ENCODE measurements at regions not wholly inside any gene's neighbourhood (a gene's known extent, or its start where the extent isn't known, plus 50 kb on each side); places are given as distances from the start of the nearest gene placed in this dataset.

DNA sequence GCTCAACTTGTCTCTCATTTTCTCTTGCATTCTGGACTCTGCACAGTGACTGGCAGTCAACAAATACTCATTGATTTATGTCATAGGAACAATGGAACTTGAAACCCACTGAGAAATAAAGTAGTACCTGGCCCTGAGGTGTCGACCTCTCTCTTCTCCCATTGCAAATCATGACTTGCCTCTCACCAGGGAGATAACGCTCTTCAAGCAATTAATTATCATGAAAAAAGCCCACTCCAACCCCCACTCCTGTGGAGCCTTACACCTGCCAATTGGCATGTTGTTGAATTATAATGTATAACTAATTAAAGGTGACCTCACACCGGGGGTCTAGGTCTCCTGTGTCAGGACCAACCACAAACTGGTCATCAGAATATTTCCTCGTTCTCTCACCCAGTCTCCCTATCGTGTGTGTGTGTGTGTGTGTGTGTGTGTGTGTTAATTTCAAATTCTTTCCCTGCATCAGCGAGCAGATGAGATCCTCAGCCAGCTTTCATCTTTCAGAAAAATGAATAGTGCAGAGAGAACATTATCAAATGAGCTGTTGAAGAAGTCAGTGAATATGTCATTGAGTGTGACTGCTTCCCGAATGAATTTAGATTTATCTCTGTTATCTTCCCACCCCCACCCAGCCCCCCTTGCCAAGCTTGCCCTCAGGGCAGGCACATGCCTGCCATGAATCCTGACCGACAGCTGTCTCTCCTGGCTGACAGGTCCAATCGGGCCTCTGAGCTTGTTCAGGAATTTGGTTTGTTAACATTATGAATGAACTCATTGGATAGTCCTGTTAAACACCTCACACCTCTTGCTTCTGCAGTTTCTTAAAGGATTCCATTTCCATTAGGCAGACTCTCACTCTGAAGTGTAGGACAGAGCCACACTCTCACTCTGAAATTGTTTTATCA lies 357.4 kb downstream of the INSC start:
- TF ChIP-seq POLR2A (IDR thresholded peaks at IDR 0.05), result no peak
- TF ChIP-seq, protein P1, sequence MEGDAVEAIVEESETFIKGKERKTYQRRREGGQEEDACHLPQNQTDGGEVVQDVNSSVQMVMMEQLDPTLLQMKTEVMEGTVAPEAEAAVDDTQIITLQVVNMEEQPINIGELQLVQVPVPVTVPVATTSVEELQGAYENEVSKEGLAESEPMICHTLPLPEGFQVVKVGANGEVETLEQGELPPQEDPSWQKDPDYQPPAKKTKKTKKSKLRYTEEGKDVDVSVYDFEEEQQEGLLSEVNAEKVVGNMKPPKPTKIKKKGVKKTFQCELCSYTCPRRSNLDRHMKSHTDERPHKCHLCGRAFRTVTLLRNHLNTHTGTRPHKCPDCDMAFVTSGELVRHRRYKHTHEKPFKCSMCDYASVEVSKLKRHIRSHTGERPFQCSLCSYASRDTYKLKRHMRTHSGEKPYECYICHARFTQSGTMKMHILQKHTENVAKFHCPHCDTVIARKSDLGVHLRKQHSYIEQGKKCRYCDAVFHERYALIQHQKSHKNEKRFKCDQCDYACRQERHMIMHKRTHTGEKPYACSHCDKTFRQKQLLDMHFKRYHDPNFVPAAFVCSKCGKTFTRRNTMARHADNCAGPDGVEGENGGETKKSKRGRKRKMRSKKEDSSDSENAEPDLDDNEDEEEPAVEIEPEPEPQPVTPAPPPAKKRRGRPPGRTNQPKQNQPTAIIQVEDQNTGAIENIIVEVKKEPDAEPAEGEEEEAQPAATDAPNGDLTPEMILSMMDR (IDR thresholded peaks at IDR 0.05), result no peak
- 22 to 46% methylated on average over 9 of the region's 9 CpGs for WGBS, 2 donors
- Histone ChIP-seq H3K27ac (no peak overlapping the region), H3K9me3 (no peaks in the 10 kb centered on the region), H3K27me3 (no peaks in the 10 kb centered on the region), H3K36me3 (ENCODE audit: low read depth, missing control alignments) (no peaks in the 10 kb centered on the region), H3K4me3 (no peak overlapping the region), H3K4me1 (no peaks in the 10 kb centered on the region)
- DNase-seq, result no peak
- intact Hi-C loops (cut with DNase I; ENCODE audit: low total_unique reads), result no loop called here

DNA sequence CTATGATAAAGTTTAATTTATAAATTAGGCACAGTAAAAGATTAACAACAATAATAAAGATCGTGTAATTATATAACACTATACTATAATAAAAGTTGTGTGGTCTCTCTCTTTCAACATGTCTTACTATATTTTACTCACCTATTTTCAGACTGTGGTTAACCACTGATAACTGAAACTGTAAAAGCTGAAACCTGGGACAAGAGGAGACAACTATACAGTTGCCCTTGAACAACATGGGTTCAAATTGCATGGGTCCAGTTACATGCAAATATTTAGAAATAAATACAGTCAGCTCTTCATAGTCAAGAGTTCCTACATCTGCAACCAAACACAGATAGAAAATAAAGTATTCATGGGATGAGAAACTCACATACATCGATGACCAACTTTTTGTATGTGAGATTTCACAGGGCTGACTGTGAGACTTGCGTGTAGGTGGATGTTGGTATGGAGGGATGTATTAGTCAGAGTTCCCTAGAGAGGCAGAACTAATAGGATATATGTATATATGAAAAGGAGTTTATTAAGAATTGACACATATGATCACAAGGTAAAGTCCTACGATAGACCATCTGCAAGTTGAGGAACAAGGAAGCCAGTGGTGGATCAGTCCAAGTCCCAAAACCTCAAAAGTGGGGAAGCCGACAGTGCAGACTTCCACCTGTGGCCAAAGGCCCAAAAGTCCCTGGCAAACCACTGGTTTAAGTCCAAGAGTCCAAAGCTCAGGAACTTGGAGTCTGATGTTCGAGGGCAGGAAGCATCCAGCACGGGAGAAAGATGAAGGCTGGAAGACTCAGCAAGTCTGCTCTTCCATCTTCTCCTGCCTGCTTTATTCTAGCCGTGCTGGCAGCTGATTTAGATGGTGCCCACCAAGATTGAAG lies 359.5 kb downstream of the INSC start:
- Histone ChIP-seq H3K4me1 (no peaks in the 10 kb centered on the region), H3K27me3 (no peaks in the 10 kb centered on the region), H3K36me3 (ENCODE audit: low read depth, missing control alignments) (no peaks in the 10 kb centered on the region), H3K4me3 (no peak overlapping the region), H3K9me3 (no peaks in the 10 kb centered on the region), H3K27ac (no peak overlapping the region)
- DNase-seq, result no peak
- intact Hi-C loops (cut with DNase I; ENCODE audit: low total_unique reads), result no loop called here
- TF ChIP-seq, protein P1 (IDR thresholded peaks at IDR 0.05), result no peak
- no peak for TF ChIP-seq POLR2A (IDR thresholded peaks at IDR 0.05)
- 86 to 95% methylated on average over 8 of the region's 8 CpGs for WGBS, 2 donors

DNA sequence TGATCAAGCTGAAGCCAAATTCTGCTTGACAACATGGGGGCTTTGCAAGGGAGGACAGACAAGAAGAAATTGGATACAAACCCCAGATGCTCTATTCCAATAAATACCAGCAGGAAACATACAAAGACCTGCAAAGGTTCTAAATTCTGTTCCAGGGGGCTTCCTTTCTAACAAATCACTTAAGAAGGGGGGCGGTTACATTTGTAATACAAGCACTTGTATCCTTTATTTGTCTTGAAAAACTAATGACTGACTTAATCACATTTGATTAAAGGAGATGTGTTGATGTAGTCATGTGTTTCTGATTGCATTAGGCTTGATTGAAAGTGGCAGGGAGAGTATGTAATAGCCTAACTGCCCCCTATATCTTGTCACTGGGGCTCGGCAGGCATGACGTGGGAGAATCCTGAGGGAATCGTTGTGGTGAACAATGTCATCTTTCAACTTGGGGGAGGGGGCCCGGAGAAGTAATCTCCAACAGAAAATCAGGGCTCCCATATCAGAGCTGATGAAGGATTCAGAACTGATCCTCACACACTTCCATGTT lies 361.7 kb downstream of the INSC start:
- H3K9me3 ChIP-seq, result no peaks in the 10 kb centered on the region
- WGBS, 2 donors, result 65 to 66% methylated on average over 5 of the region's 5 CpGs
- no peaks in the 10 kb centered on the region for H3K27me3 ChIP-seq
- TF ChIP-seq POLR2A (IDR thresholded peaks at IDR 0.05), result no peak
- TF ChIP-seq, protein P1 (IDR thresholded peaks at IDR 0.05), result no peak
- H3K4me3 ChIP-seq, result no peak overlapping the region
- intact Hi-C loops (cut with DNase I; ENCODE audit: low total_unique reads), result no loop called here
- no peaks in the 10 kb centered on the region for H3K36me3 ChIP-seq (ENCODE audit: low read depth, missing control alignments)
- no peak for DNase-seq
- H3K4me1 ChIP-seq, result no peaks in the 10 kb centered on the region
- no peak overlapping the region for H3K27ac ChIP-seq

DNA sequence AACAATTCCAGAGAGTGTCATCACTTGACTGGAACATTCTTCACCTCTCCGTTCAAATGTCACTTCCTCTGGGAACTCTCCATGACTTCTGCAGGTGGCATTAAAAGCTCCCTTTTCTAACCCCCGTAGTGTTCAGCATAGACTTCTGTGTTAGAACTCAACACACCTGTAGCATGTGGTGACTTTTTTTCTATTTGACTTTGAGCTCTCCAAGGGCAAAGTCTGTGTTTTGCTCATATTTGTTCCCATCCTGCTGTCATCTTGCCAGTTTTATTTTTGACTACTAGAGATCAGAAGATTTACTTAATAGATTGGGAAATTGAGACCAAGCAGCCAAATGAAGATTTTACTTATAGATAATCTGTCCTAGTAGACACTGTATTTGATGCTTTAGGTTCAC lies 367.1 kb downstream of the INSC start:
- Histone ChIP-seq H3K36me3 (ENCODE audit: low read depth, missing control alignments) (no peaks in the 10 kb centered on the region), H3K27me3 (no peaks in the 10 kb centered on the region), H3K9me3 (no peaks in the 10 kb centered on the region), H3K4me3 (no peak overlapping the region), H3K27ac (no peak overlapping the region), H3K4me1 (no peaks in the 10 kb centered on the region)
- TF ChIP-seq, protein P1 (IDR thresholded peaks at IDR 0.05), result no peak
- no peak for TF ChIP-seq POLR2A (IDR thresholded peaks at IDR 0.05)
- DNase-seq, result no peak
- 94% methylated on average over 2 of the region's 2 CpGs for WGBS, 2 donors
- intact Hi-C loops (cut with DNase I; ENCODE audit: low total_unique reads), result no loop called here
